T1000 (cell line): ENCODE measurements at regions not wholly inside any gene's neighbourhood (a gene's known extent, or its start where the extent isn't known, plus 50 kb on each side); places are given as distances from the start of the nearest gene placed in this dataset.
"Not testable (repeated sequence)": the region's sequence is repeated elsewhere in the genome, so short reads cannot be mapped to it uniquely, and the experiment has no call there.

Source experiments
- DNase-seq: peaks from one replicate; lab custom pipeline; 2025; ENCODE audit warnings: mixed read lengths; lab: John Stamatoyannopoulos, UW

- no peak for DNase-seq
Measured at GRCh38 chr2:239649309-239649708, 248.5 kb upstream of the HDAC4 start.

- DNase-seq, result no peak
Measured at GRCh38 chr2:239648607-239649006, 247.8 kb upstream of the HDAC4 start.

- DNase-seq, result no peak
Measured at GRCh38 chr2:239647052-239647819, 246.4 kb upstream of the HDAC4 start.

GRCh38 chr2:239646184-239646583 lies 245.4 kb upstream of the HDAC4 start:
- no peak for DNase-seq

- DNase-seq, result not testable (repeated sequence)
Measured at GRCh38 chr2:239644594-239644993, 243.8 kb upstream of the HDAC4 start.

GRCh38 chr2:239644011-239644410 lies 243.2 kb upstream of the HDAC4 start:
- no peak for DNase-seq

GRCh38 chr2:239642406-239643004 lies 241.7 kb upstream of the HDAC4 start:
- no peak for DNase-seq

GRCh38 chr2:239641904-239642303 lies 241.1 kb upstream of the HDAC4 start:
- not testable (repeated sequence) for DNase-seq

- no peak for DNase-seq
Measured at GRCh38 chr2:239640676-239641578, 240.1 kb upstream of the HDAC4 start.

- no peak for DNase-seq
Measured at GRCh38 chr2:239640210-239640609, 239.4 kb upstream of the HDAC4 start.

GRCh38 chr2:239639421-239640185 lies 238.8 kb upstream of the HDAC4 start:
- no peak for DNase-seq

- DNase-seq, result no peak
Measured at GRCh38 chr2:239638376-239638775, 237.6 kb upstream of the HDAC4 start.

GRCh38 chr2:239636808-239637207 lies 236.0 kb upstream of the HDAC4 start:
- DNase-seq, result no peak

GRCh38 chr2:239634769-239635168 lies 233.9 kb upstream of the HDAC4 start:
- DNase-seq, result no peak

- DNase-seq, result no peak
Measured at GRCh38 chr2:239630618-239631286, 229.9 kb upstream of the HDAC4 start.

GRCh38 chr2:239629926-239630617 lies 229.3 kb upstream of the HDAC4 start:
- no peak for DNase-seq

- DNase-seq, result no peak
Measured at GRCh38 chr2:239626961-239627592, 226.3 kb upstream of the HDAC4 start.

- no peak for DNase-seq
Measured at GRCh38 chr2:239625971-239626734, 225.3 kb upstream of the HDAC4 start.

- DNase-seq, result no peak
Measured at GRCh38 chr2:239625156-239625845, 224.5 kb upstream of the HDAC4 start.
